ENCODE measurements at regions not wholly inside any gene's neighbourhood (a gene's known extent, or its start where the extent isn't known, plus 50 kb on each side); places are given as distances from the start of the nearest gene placed in this dataset.

DNA sequence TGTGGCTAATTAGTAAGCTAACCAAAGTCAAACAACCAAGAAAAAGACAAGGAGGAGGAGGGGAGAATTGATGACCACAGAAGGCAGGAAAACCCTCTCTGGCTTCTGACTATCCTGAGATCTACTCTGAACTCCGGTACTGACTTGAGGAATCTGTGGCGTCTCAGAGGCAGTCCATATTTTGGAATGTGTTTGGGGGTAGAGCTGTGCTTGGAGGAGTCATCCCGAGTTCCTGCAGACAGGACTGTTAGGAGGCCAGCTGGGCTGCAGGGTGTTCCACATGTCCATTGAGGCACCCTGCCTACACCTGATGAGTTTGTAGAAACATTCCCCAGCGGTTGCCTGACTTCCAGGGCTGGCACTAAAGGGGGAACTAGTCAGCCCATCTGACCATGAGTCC lies 91.6 kb downstream of the PLCE1 start (continued):
- TF ChIP-seq ZNF589 (CRISPR knock-in tag; conservative IDR thresholded peaks at IDR 0.05), result no peak
- TF ChIP-seq, protein P1, sequence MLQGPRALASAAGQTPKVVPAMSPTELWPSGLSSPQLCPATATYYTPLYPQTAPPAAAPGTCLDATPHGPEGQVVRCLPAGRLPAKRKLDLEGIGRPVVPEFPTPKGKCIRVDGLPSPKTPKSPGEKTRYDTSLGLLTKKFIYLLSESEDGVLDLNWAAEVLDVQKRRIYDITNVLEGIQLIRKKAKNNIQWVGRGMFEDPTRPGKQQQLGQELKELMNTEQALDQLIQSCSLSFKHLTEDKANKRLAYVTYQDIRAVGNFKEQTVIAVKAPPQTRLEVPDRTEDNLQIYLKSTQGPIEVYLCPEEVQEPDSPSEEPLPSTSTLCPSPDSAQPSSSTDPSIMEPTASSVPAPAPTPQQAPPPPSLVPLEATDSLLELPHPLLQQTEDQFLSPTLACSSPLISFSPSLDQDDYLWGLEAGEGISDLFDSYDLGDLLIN (CRISPR knock-in tag; IDR thresholded peaks at IDR 0.05; ENCODE audit: borderline replicate concordance), result no peak
- no peak for TF ChIP-seq GZF1 (CRISPR knock-in tag; IDR thresholded peaks at IDR 0.05)
- no peak for TF ChIP-seq FLYWCH1 (CRISPR knock-in tag; IDR thresholded peaks at IDR 0.05)
- TF ChIP-seq RORA (CRISPR knock-in tag; IDR thresholded peaks at IDR 0.05), result no peak
- no peak for TF ChIP-seq REXO4 (CRISPR knock-in tag; IDR thresholded peaks at IDR 0.05; ENCODE audit: borderline replicate concordance)
- TF ChIP-seq, protein P2, sequence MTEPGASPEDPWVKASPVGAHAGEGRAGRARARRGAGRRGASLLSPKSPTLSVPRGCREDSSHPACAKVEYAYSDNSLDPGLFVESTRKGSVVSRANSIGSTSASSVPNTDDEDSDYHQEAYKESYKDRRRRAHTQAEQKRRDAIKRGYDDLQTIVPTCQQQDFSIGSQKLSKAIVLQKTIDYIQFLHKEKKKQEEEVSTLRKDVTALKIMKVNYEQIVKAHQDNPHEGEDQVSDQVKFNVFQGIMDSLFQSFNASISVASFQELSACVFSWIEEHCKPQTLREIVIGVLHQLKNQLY (CRISPR knock-in tag; IDR thresholded peaks at IDR 0.05), result no peak
- TF ChIP-seq ZNF766 (CRISPR knock-in tag; IDR thresholded peaks at IDR 0.05; ENCODE audit: borderline replicate concordance), result no peak
- no peak for TF ChIP-seq HCFC1 (IDR thresholded peaks at IDR 0.05; ENCODE audit: low read depth, low read length)
- TF ChIP-seq, protein P3, sequence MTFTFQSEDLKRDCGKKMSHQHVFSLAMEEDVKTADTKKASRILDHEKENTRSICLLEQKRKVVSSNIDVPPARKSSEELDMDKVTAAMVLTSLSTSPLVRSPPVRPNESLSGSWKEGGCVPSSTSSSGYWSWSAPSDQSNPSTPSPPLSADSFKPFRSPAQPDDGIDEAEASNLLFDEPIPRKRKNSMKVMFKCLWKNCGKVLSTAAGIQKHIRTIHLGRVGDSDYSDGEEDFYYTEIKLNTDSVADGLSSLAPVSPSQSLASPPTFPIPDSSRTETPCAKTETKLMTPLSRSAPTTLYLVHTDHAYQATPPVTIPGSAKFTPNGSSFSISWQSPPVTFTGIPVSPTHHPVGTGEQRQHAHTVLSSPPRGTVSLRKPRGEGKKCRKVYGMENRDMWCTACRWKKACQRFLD (CRISPR knock-in tag; IDR thresholded peaks at IDR 0.05; ENCODE audit: borderline replicate concordance), result no peak
- no peak for TF ChIP-seq SYNCRIP (IDR thresholded peaks at IDR 0.05; ENCODE audit: insufficient read depth, low read depth, low read length)
- TF ChIP-seq, protein P4, sequence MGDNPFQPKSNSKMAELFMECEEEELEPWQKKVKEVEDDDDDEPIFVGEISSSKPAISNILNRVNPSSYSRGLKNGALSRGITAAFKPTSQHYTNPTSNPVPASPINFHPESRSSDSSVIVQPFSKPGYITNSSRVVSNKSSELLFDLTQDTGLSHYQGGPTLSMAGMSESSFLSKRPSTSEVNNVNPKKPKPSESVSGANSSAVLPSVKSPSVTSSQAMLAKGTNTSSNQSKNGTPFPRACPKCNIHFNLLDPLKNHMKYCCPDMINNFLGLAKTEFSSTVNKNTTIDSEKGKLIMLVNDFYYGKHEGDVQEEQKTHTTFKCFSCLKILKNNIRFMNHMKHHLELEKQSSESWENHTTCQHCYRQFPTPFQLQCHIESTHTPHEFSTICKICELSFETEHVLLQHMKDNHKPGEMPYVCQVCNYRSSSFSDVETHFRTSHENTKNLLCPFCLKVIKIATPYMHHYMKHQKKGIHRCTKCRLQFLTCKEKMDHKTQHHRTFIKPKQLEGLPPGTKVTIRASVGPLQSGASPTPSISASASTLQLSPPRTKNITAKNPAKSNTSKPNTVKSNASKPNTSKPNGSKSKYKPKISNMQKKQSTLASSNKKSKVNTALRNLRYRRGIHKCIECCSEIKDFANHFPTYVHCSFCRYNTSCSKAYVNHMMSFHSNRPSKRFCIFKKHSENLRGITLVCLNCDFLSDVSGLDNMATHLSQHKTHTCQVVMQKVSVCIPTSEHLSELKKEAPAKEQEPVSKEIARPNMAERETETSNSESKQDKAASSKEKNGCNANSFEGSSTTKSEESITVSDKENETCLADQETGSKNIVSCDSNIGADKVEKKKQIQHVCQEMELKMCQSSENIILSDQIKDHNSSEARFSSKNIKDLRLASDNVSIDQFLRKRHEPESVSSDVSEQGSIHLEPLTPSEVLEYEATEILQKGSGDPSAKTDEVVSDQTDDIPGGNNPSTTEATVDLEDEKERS (CRISPR knock-in tag; IDR thresholded peaks at IDR 0.05), result no peak
- no peak for TF ChIP-seq CBX2 (IDR thresholded peaks at IDR 0.05; ENCODE audit: low read depth, low read length)
- TF ChIP-seq CBX2 (CRISPR knock-in tag; IDR thresholded peaks at IDR 0.05; ENCODE audit: low read depth), result no peak
- TF ChIP-seq DNMT3B (CRISPR knock-in tag; conservative IDR thresholded peaks at IDR 0.05), result no peak
- TF ChIP-seq SAFB2 (CRISPR knock-in tag; IDR thresholded peaks at IDR 0.05; ENCODE audit: borderline replicate concordance, low read depth), result no peak
- TF ChIP-seq EP300 (IDR thresholded peaks at IDR 0.05; ENCODE audit: low read depth in 2 of 2, low read length in 2 of 2), result no peak
- TF ChIP-seq EP300 (CRISPR knock-in tag; IDR thresholded peaks at IDR 0.05; ENCODE audit: borderline replicate concordance), result no peak
